GM12875 (cell line): ENCODE measurements at regions not wholly inside any gene's neighbourhood (a gene's known extent, or its start where the extent isn't known, plus 50 kb on each side); places are given as distances from the start of the nearest gene placed in this dataset.

Experiments
- H3K4me3 ChIP-seq: one replicate; pipeline ENCODE4 v1.5.1; 2011; ENCODE audit warnings: low read depth, low read length, control low read depth
- CTCF ChIP-seq: IDR thresholded peaks from 2 replicates; pipeline ENCODE4 v1.5.1; 2011; ENCODE audit warnings: low read depth, mild to moderate bottlenecking, control low read depth, inconsistent platforms, low read length, moderate library complexity, borderline replicate concordance; ENCODE audit not compliant: insufficient read depth

- TF ChIP-seq CTCF, result no peak
- H3K4me3 ChIP-seq, result no peak overlapping the region
Observed at GRCh38 chr5:4963265-4963664, 176.9 kb upstream of the ADAMTS16 start.

GRCh38 chr5:4969351-4969750 lies 170.8 kb upstream of the ADAMTS16 start:
- H3K4me3 ChIP-seq, result no peak overlapping the region
- TF ChIP-seq CTCF, result no peak

GRCh38 chr5:4970171-4970570 lies 170.0 kb upstream of the ADAMTS16 start:
- H3K4me3 ChIP-seq, result no peak overlapping the region
- TF ChIP-seq CTCF, result no peak

GRCh38 chr5:4976902-4977301 lies 163.2 kb upstream of the ADAMTS16 start:
- TF ChIP-seq CTCF, result no peak
- no peak overlapping the region for H3K4me3 ChIP-seq

- no peak overlapping the region for H3K4me3 ChIP-seq
- no peak for TF ChIP-seq CTCF
Observed at GRCh38 chr5:4977416-4978110, 162.6 kb upstream of the ADAMTS16 start.

GRCh38 chr5:4980201-4980600 lies 159.9 kb upstream of the ADAMTS16 start:
- TF ChIP-seq CTCF, result no peak

GRCh38 chr5:4981608-4982007 lies 158.5 kb upstream of the ADAMTS16 start:
- H3K4me3 ChIP-seq, result no peak overlapping the region
- no peak for TF ChIP-seq CTCF

More at GRCh38 chr5:4980201-4980600, 159.9 kb upstream of the ADAMTS16 start:
- H3K4me3 ChIP-seq, result no peak overlapping the region
